ENCODE measurements at regions not wholly inside any gene's neighbourhood (a gene's known extent, or its start where the extent isn't known, plus 50 kb on each side); places are given as distances from the start of the nearest gene placed in this dataset.
A peak's percentile ranks its signal among the peaks of the same experiment; 100 is the strongest.

DNA sequence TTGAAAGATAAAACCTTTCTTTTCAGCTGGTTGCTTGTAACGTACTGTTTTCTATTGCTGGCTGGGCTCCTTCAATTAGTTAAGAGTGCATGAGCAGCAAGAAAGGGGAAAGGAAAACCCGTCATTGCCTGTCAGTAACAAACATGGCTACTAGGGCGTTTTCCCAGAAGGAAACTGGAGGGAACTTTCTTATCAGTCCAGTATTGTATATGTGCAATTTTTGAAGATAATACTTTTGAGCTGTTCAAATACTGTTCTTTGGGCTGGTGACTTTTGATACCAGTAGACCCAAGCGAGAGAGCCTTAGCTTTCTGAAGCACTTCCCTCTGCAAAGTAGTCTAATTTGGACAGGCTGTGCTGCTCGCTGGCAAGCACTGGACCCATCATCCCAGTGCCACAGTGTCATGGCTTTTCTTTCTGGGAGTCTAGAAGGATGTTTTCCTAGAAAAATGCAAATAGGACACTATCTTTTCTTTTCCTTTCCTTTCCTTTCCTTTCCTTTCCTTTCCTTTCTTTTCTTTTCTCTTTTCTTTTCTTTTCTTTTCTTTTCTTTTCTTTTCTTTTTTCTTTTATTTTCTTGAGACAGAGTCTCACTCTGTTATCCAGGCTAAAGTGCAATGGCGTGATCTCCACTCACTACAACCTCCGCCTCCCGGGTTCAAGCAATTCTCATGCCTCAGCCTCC, 149.9 kb upstream of the SMIM23 start:
- Histone ChIP-seq H3K27me3 (ENCODE audit: control insufficient read depth in 3 of 3, insufficient read depth in 3 of 3, low read length in 2 of 3) (peaks cover 0 to 2% (median 0%) of the 10 kb centered on the region in 3 donors), H3K27ac (ENCODE audit: low read depth in 1 of 2, low read length in 1 of 2) (no peak overlapping the region), H3K4me3 (no peak overlapping the region), H3K36me3 (ENCODE audit: control insufficient read depth in 4 of 4, insufficient read depth in 4 of 4, low read length in 4 of 4) (no peaks in the 10 kb centered on the region), H3K4me1 (ENCODE audit: control insufficient read depth in 5 of 5, insufficient read depth in 5 of 5, low read length in 5 of 5) (peaks cover 0 to 14% (median 4%) of the 10 kb centered on the region in 5 donors), H3K9me3 (ENCODE audit: control insufficient read depth in 4 of 4, insufficient read depth in 3 of 4, low read length in 3 of 4) (no peaks in the 10 kb centered on the region), H3K9ac (ENCODE audit: insufficient read depth in 1 of 2, low read length in 2 of 2) (no peak overlapping the region)
- no peak for TF ChIP-seq CTCF (IDR thresholded peaks at IDR 0.05; ENCODE audit: control extremely low read depth, extremely low read depth)
- WGBS, 2 donors: 73 to 82% methylated on average over 8 of the region's 8 CpGs
- DNase-seq (no peak), ATAC-seq (ENCODE audit: insufficient read depth, low FRiP score) (no peak)

- ATAC-seq (ENCODE audit: insufficient read depth, low FRiP score) (no peak), DNase-seq (no peak)
- Histone ChIP-seq H3K4me1 (ENCODE audit: control insufficient read depth in 5 of 5, insufficient read depth in 5 of 5, low read length in 5 of 5) (peaks cover 0 to 16% (median 8%) of the 10 kb centered on the region in 5 donors), H3K27me3 (ENCODE audit: control insufficient read depth in 3 of 3, insufficient read depth in 3 of 3, low read length in 2 of 3) (no peaks in the 10 kb centered on the region), H3K27ac (ENCODE audit: low read depth in 1 of 2, low read length in 1 of 2) (no peak overlapping the region), H3K9me3 (ENCODE audit: control insufficient read depth in 4 of 4, insufficient read depth in 3 of 4, low read length in 3 of 4) (no peaks in the 10 kb centered on the region), H3K9ac (ENCODE audit: insufficient read depth in 1 of 2, low read length in 2 of 2) (no peak overlapping the region), H3K4me3 (no peak overlapping the region), H3K36me3 (ENCODE audit: control insufficient read depth in 4 of 4, insufficient read depth in 4 of 4, low read length in 4 of 4) (no peaks in the 10 kb centered on the region)
- 93 to 97% methylated on average over 1 of the region's 1 CpG for WGBS, 2 donors
- TF ChIP-seq CTCF (IDR thresholded peaks at IDR 0.05; ENCODE audit: control extremely low read depth, extremely low read depth): no peak
Measured at GRCh38 chr5:171637811-171638210, 147.8 kb upstream of the SMIM23 start.

- Histone ChIP-seq H3K4me1 (ENCODE audit: control insufficient read depth in 5 of 5, insufficient read depth in 5 of 5, low read length in 5 of 5) (peaks cover 0 to 28% (median 14%) of the 10 kb centered on the region in 5 donors), H3K36me3 (ENCODE audit: control insufficient read depth in 4 of 4, insufficient read depth in 4 of 4, low read length in 4 of 4) (no peaks in the 10 kb centered on the region), H3K4me3 (no peak overlapping the region), H3K9me3 (ENCODE audit: control insufficient read depth in 4 of 4, insufficient read depth in 3 of 4, low read length in 3 of 4) (no peaks in the 10 kb centered on the region), H3K27me3 (ENCODE audit: control insufficient read depth in 3 of 3, insufficient read depth in 3 of 3, low read length in 2 of 3) (no peaks in the 10 kb centered on the region), H3K9ac (ENCODE audit: insufficient read depth in 1 of 2, low read length in 2 of 2) (no peak overlapping the region), H3K27ac (ENCODE audit: low read depth in 1 of 2, low read length in 1 of 2) (no peak overlapping the region)
- 65 to 77% methylated on average over 4 of the region's 4 CpGs for WGBS, 2 donors
- DNase-seq (no peak), ATAC-seq (ENCODE audit: insufficient read depth, low FRiP score) (no peak)
- no peak for TF ChIP-seq CTCF (IDR thresholded peaks at IDR 0.05; ENCODE audit: control extremely low read depth, extremely low read depth)
Measured at GRCh38 chr5:171639205-171639621, 146.4 kb upstream of the SMIM23 start.

DNA sequence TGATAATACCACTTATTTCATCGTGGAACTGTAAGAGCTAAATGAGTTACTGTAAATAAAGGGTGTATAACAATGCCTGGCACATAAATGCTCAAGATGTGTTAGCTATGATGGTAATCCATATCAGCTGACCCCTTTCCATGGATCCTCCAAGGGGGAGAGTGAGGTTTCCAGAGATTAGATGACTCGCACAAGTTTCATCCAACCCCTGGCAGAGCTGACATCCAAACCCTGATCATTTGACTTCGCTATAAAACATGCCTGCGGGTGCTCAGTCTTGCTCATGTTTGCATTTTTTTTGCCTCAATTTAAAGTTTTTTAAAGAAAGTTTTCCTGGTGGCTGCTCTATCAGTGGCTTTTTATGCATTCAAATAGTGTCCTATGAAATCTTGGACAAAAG, 145.7 kb upstream of the SMIM23 start:
- DNase-seq (peak in 1 of 3 donors; percentile 20), ATAC-seq (ENCODE audit: insufficient read depth, low FRiP score) (no peak)
- Histone ChIP-seq H3K27me3 (ENCODE audit: control insufficient read depth in 3 of 3, insufficient read depth in 3 of 3, low read length in 2 of 3) (no peaks in the 10 kb centered on the region), H3K4me3 (no peak overlapping the region), H3K27ac (ENCODE audit: low read depth in 1 of 2, low read length in 1 of 2) (no peak overlapping the region), H3K4me1 (ENCODE audit: control insufficient read depth in 5 of 5, insufficient read depth in 5 of 5, low read length in 5 of 5) (peaks cover 0 to 34% (median 14%) of the 10 kb centered on the region in 5 donors), H3K9ac (ENCODE audit: insufficient read depth in 1 of 2, low read length in 2 of 2) (peak overlapping the region in 1 of 2 donors; percentile 3), H3K36me3 (ENCODE audit: control insufficient read depth in 4 of 4, insufficient read depth in 4 of 4, low read length in 4 of 4) (no peaks in the 10 kb centered on the region), H3K9me3 (ENCODE audit: control insufficient read depth in 4 of 4, insufficient read depth in 3 of 4, low read length in 3 of 4) (no peaks in the 10 kb centered on the region)
- no peak for TF ChIP-seq CTCF (IDR thresholded peaks at IDR 0.05; ENCODE audit: control extremely low read depth, extremely low read depth)
- 85 to 88% methylated on average over 4 of the region's 4 CpGs for WGBS, 2 donors

Measured in lung (tissue), 11 donors.